ENCODE measurements at regions not wholly inside any gene's neighbourhood (a gene's known extent, or its start where the extent isn't known, plus 50 kb on each side); places are given as distances from the start of the nearest gene placed in this dataset.

DNA sequence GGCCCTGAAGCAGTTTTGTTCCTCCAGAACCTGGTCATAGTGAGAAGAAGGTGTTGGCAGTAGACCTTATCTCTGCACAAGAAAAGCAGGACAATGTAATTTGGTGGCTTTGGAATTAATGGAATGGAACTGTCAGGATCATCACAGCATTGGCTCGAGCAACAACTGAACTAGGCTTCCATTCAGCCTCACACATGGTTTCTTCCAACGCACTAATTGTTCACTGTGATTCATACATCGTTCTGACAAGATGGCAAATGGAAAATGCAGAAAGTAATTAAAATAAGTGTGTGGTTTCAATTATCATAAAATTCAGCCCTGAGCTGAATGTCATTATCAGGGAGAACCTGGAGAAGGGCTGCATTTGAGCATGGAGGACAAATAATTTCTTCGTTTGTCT lies 80.6 kb downstream of the MFSD1 start:
- H3K27me3 Mint-ChIP-seq = peaks cover 0 to 2% of the 10 kb centered on the region in 2 donors
- H3K27me3 ChIP-seq (ENCODE audit: insufficient read depth, low read length) = no peaks in the 10 kb centered on the region
- no peak for DNase-seq
- ChIA-PET CTCF (ENCODE audit: partially characterized antibody) (no interaction called here), POLR2A (ENCODE audit: partially characterized antibody) (no interaction called here)
- H3K27ac ChIP-seq (ENCODE audit: low read depth, low read length) = no peak overlapping the region
- no peaks in the 10 kb centered on the region for H3K4me1 Mint-ChIP-seq
- intact Hi-C loops (cut with micrococcal nuclease) = no loop called here
- peaks cover 3 to 23% (median 15%) of the 10 kb centered on the region in 8 donors for H3K9me3 Mint-ChIP-seq
- H3K36me3 Mint-ChIP-seq = peaks cover 0 to 8% of the 10 kb centered on the region in 2 donors
- H3K36me3 ChIP-seq (ENCODE audit: insufficient read depth, low read length) = no peaks in the 10 kb centered on the region
- H3K9me3 ChIP-seq (ENCODE audit: control insufficient read depth in 1 of 2, low read length in 2 of 2) = no peaks in the 10 kb centered on the region
- no peak overlapping the region for H3K27ac Mint-ChIP-seq
- H3K4me3 ChIP-seq (ENCODE audit: low read length in 2 of 2) = no peak overlapping the region
- no peaks in the 10 kb centered on the region for H3K4me1 ChIP-seq (ENCODE audit: insufficient read depth, low read length)
- no peak overlapping the region for H3K4me3 Mint-ChIP-seq

DNA sequence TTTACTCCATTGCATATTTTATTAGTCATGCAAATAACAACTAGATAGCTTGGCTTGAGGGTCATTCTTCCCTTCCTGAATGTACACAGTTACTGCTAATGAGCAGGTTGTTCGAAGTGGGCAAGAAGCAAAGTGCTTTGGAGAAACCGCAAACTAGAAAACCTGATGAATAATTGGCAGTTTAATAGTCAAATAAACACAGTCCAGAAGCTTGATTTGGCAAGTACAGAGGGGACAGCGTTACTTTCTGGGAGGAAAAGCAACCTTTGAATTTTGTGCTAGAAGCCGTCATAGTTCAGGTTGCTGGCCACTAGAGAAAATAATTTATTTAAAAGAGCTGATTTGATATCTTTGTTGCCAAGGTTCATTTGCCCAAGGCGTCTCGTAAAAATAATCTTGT lies 94.9 kb downstream of the MFSD1 start:
- DNase-seq = no peak
- no peaks in the 10 kb centered on the region for H3K4me1 Mint-ChIP-seq
- CTCF ChIA-PET (ENCODE audit: partially characterized antibody) = no interaction called here
- H3K27ac Mint-ChIP-seq = no peak overlapping the region
- no peaks in the 10 kb centered on the region for H3K9me3 Mint-ChIP-seq
- H3K36me3 Mint-ChIP-seq = no peaks in the 10 kb centered on the region
- POLR2A ChIA-PET (ENCODE audit: partially characterized antibody) = no interaction called here
- H3K27me3 Mint-ChIP-seq = no peaks in the 10 kb centered on the region
- Histone ChIP-seq H3K27ac (ENCODE audit: low read depth, low read length) (no peak overlapping the region), H3K9me3 (ENCODE audit: control insufficient read depth in 1 of 2, low read length in 2 of 2) (no peaks in the 10 kb centered on the region), H3K4me1 (ENCODE audit: insufficient read depth, low read length) (no peaks in the 10 kb centered on the region), H3K27me3 (ENCODE audit: insufficient read depth, low read length) (no peaks in the 10 kb centered on the region), H3K4me3 (ENCODE audit: low read length in 2 of 2) (no peak overlapping the region), H3K36me3 (ENCODE audit: insufficient read depth, low read length) (no peaks in the 10 kb centered on the region)
- no peak overlapping the region for H3K4me3 Mint-ChIP-seq
- intact Hi-C loops (cut with micrococcal nuclease) = no loop called here

DNA sequence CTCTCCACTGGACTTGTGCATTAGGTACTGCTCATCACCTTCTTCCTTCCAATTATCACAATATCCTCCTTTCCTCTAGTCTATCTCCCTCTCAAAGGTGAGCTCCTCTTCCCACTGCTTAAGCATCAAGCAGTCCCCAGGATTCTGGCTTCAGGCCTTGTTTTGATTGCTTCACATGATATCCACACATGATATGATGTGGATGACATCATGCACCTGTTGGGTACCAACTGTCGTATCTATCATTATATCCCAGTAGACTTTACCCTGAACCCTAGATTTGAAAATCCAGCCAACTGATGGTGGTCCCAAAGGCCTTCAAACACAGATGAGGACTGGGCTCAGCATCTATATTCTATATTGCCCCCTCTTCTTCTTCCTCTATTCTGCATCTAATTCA lies 104.9 kb downstream of the MFSD1 start:
- Histone ChIP-seq H3K4me3 (ENCODE audit: low read length in 2 of 2) (no peak overlapping the region), H3K27ac (ENCODE audit: low read depth, low read length) (no peak overlapping the region), H3K36me3 (ENCODE audit: insufficient read depth, low read length) (no peaks in the 10 kb centered on the region), H3K9me3 (ENCODE audit: control insufficient read depth in 1 of 2, low read length in 2 of 2) (no peaks in the 10 kb centered on the region), H3K4me1 (ENCODE audit: insufficient read depth, low read length) (no peaks in the 10 kb centered on the region), H3K27me3 (ENCODE audit: insufficient read depth, low read length) (no peaks in the 10 kb centered on the region)
- Mint-ChIP-seq H3K4me1 (no peaks in the 10 kb centered on the region), H3K27ac (no peak overlapping the region), H3K36me3 (no peaks in the 10 kb centered on the region), H3K4me3 (no peak overlapping the region), H3K27me3 (peaks cover 2 to 8% of the 10 kb centered on the region in 2 donors), H3K9me3 (no peaks in the 10 kb centered on the region)
- no peak for DNase-seq
- POLR2A ChIA-PET (ENCODE audit: partially characterized antibody) = no interaction called here
- CTCF ChIA-PET (ENCODE audit: partially characterized antibody) = no interaction called here
- intact Hi-C loops (cut with micrococcal nuclease) = no loop called here

DNA sequence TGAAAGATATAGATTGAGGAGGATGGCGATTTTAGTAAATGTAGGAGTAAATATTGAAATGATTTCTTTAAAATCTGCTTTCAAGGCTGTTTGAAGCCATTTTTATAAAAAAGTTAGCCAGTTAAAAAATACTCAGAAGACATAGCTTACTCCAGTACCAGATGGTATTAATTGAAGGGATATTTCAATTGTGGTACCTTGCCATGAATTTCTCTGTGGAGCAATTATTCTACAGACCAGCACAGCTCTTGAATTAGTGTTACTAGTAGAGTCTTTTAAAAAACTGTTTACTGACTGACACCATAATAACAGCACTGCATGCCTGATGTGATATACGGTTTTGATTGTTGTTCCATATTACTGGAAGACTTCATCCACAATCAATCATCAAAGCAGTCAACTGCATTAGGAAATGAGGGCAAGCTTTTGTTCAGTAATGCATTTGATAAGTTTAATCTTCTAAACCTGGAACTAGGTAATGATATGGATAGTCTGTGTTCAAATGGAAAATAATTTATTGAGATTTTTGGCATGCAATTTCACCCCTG lies 106.4 kb downstream of the MFSD1 start:
- Mint-ChIP-seq H3K9me3 (no peaks in the 10 kb centered on the region), H3K4me1 (no peaks in the 10 kb centered on the region), H3K4me3 (no peak overlapping the region), H3K27me3 (peaks cover 5 to 7% of the 10 kb centered on the region in 2 donors), H3K27ac (no peak overlapping the region), H3K36me3 (no peaks in the 10 kb centered on the region)
- Histone ChIP-seq H3K27ac (ENCODE audit: low read depth, low read length) (no peak overlapping the region), H3K9me3 (ENCODE audit: control insufficient read depth in 1 of 2, low read length in 2 of 2) (no peaks in the 10 kb centered on the region), H3K36me3 (ENCODE audit: insufficient read depth, low read length) (no peaks in the 10 kb centered on the region), H3K4me1 (ENCODE audit: insufficient read depth, low read length) (no peaks in the 10 kb centered on the region), H3K27me3 (ENCODE audit: insufficient read depth, low read length) (no peaks in the 10 kb centered on the region), H3K4me3 (ENCODE audit: low read length in 2 of 2) (no peak overlapping the region)
- intact Hi-C loops (cut with micrococcal nuclease) = no loop called here
- DNase-seq = no peak
- CTCF ChIA-PET (ENCODE audit: partially characterized antibody) = interaction anchor here (0.7 kb wide), 1 partner anchor 11 kb away, joined by 3 read pairs; no protein-coding TSS in a partner anchor
- POLR2A ChIA-PET (ENCODE audit: partially characterized antibody) = no interaction called here

DNA sequence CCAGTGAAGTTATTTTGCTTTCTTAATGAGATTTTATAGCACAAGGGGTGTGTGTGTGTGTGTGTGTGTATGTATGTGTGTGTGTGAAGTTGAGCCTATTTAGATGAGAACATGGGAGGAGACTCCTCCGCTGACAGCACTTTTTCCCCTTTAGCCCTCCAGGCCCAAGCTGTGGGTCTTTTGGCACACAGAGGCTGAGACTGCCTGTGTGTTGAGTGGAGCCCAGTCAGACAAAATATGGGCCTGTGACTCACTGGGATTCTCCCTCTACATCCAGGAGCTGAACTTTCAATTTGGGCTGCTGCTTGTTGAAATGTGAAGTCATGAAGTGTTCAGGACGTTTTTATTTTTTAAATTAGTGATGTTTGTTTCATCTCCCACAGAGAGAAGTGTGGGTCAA lies 108.0 kb downstream of the MFSD1 start:
- ChIA-PET POLR2A (ENCODE audit: partially characterized antibody) (no interaction called here), CTCF (ENCODE audit: partially characterized antibody) (no interaction called here)
- no peak overlapping the region for H3K27ac ChIP-seq (ENCODE audit: low read depth, low read length)
- no peaks in the 10 kb centered on the region for H3K4me1 Mint-ChIP-seq
- peaks cover 6 to 7% of the 10 kb centered on the region in 2 donors for H3K27me3 Mint-ChIP-seq
- intact Hi-C loops (cut with micrococcal nuclease) = no loop called here
- H3K4me3 Mint-ChIP-seq = no peak overlapping the region
- H3K27ac Mint-ChIP-seq = no peak overlapping the region
- DNase-seq = no peak
- H3K4me1 ChIP-seq (ENCODE audit: insufficient read depth, low read length) = no peaks in the 10 kb centered on the region
- H3K27me3 ChIP-seq (ENCODE audit: insufficient read depth, low read length) = no peaks in the 10 kb centered on the region
- H3K9me3 Mint-ChIP-seq = no peaks in the 10 kb centered on the region
- no peak overlapping the region for H3K4me3 ChIP-seq (ENCODE audit: low read length in 2 of 2)
- no peaks in the 10 kb centered on the region for H3K36me3 Mint-ChIP-seq
- no peaks in the 10 kb centered on the region for H3K9me3 ChIP-seq (ENCODE audit: control insufficient read depth in 1 of 2, low read length in 2 of 2)
- no peaks in the 10 kb centered on the region for H3K36me3 ChIP-seq (ENCODE audit: insufficient read depth, low read length)

DNA sequence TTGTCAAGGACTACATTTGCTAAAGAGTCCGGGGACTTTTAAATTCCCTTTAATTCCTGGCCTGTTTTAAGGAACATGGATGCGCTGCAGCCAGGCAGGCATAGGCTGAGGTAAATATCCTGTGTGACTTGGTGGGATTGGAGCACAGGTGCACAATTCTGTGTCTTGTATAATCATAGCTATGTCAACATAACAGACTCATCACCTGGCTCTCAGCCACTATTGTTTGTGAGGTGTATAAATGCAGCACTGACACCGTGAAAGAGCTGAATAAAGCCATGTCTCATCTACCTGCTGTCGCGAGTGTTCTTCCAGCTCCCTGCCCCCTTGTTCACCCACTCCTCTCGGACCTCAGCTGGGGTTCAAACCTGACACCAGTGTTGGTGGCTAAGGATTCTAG lies 109.7 kb downstream of the MFSD1 start:
- DNase-seq = no peak
- Mint-ChIP-seq H3K4me3 (no peak overlapping the region), H3K36me3 (no peaks in the 10 kb centered on the region), H3K9me3 (no peaks in the 10 kb centered on the region), H3K27ac (no peak overlapping the region), H3K4me1 (no peaks in the 10 kb centered on the region), H3K27me3 (peaks cover 6 to 7% of the 10 kb centered on the region in 2 donors)
- no peaks in the 10 kb centered on the region for H3K36me3 ChIP-seq (ENCODE audit: insufficient read depth, low read length)
- no peaks in the 10 kb centered on the region for H3K9me3 ChIP-seq (ENCODE audit: control insufficient read depth in 1 of 2, low read length in 2 of 2)
- ChIA-PET POLR2A (ENCODE audit: partially characterized antibody) (no interaction called here), CTCF (ENCODE audit: partially characterized antibody) (no interaction called here)
- intact Hi-C loops (cut with micrococcal nuclease) = no loop called here
- H3K27ac ChIP-seq (ENCODE audit: low read depth, low read length) = no peak overlapping the region
- no peaks in the 10 kb centered on the region for H3K4me1 ChIP-seq (ENCODE audit: insufficient read depth, low read length)
- no peak overlapping the region for H3K4me3 ChIP-seq (ENCODE audit: low read length in 2 of 2)
- no peaks in the 10 kb centered on the region for H3K27me3 ChIP-seq (ENCODE audit: insufficient read depth, low read length)

DNA sequence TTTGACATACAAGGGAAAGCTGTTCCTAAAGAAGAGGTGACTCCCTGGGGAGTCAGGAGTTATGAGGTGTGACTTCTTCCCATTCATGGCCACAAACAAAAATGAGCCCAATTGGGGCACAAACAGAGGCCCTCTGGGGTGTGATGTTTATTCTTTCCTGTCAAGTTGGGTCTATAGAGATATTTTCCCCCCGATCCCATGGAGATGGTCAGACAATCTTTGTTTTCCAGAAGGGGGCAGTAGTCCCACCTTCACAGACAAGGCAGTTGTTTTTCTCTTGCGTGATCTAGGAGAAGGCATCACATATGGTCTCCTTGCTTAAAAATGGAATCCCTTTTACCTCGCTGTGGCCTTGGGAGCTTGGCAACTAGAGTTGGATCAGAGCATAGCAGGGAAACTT lies 110.3 kb downstream of the MFSD1 start:
- intact Hi-C loops (cut with micrococcal nuclease) = no loop called here
- no peaks in the 10 kb centered on the region for H3K9me3 Mint-ChIP-seq
- Histone ChIP-seq H3K27ac (ENCODE audit: low read depth, low read length) (no peak overlapping the region), H3K9me3 (ENCODE audit: control insufficient read depth in 1 of 2, low read length in 2 of 2) (no peaks in the 10 kb centered on the region), H3K4me3 (ENCODE audit: low read length in 2 of 2) (no peak overlapping the region), H3K27me3 (ENCODE audit: insufficient read depth, low read length) (no peaks in the 10 kb centered on the region), H3K4me1 (ENCODE audit: insufficient read depth, low read length) (no peaks in the 10 kb centered on the region), H3K36me3 (ENCODE audit: insufficient read depth, low read length) (no peaks in the 10 kb centered on the region)
- no peak for DNase-seq
- no peaks in the 10 kb centered on the region for H3K4me1 Mint-ChIP-seq
- ChIA-PET POLR2A (ENCODE audit: partially characterized antibody) (no interaction called here), CTCF (ENCODE audit: partially characterized antibody) (no interaction called here)
- peaks cover 3 to 6% of the 10 kb centered on the region in 2 donors for H3K27me3 Mint-ChIP-seq
- H3K36me3 Mint-ChIP-seq = no peaks in the 10 kb centered on the region
- no peak overlapping the region for H3K27ac Mint-ChIP-seq
- no peak overlapping the region for H3K4me3 Mint-ChIP-seq

DNA sequence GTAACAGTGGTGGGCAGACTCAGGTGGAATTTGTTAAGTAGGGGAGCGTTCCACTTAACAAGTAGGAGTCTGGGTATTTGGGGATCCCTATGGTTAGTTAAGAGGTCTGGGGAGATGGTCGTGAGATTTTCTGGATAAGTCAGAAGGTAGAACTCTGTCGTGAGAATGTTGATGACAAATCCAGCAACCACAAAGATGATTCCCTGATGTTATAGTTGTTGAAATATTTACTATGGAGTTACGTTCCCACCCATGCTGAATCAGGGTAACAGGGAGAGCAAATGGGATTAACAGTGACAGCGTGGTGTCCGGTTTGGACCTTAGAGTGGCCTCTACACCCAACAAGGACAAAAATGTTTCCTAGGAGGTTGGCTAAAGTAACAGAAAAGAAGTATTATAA lies 110.8 kb downstream of the MFSD1 start:
- no peak overlapping the region for H3K4me3 Mint-ChIP-seq
- H3K27me3 Mint-ChIP-seq = peaks cover 2 to 6% of the 10 kb centered on the region in 2 donors
- H3K27ac Mint-ChIP-seq = no peak overlapping the region
- Histone ChIP-seq H3K36me3 (ENCODE audit: insufficient read depth, low read length) (no peaks in the 10 kb centered on the region), H3K4me1 (ENCODE audit: insufficient read depth, low read length) (no peaks in the 10 kb centered on the region), H3K27me3 (ENCODE audit: insufficient read depth, low read length) (no peaks in the 10 kb centered on the region), H3K9me3 (ENCODE audit: control insufficient read depth in 1 of 2, low read length in 2 of 2) (no peaks in the 10 kb centered on the region), H3K27ac (ENCODE audit: low read depth, low read length) (no peak overlapping the region), H3K4me3 (ENCODE audit: low read length in 2 of 2) (no peak overlapping the region)
- intact Hi-C loops (cut with micrococcal nuclease) = no loop called here
- no peaks in the 10 kb centered on the region for H3K4me1 Mint-ChIP-seq
- ChIA-PET CTCF (ENCODE audit: partially characterized antibody) (no interaction called here), POLR2A (ENCODE audit: partially characterized antibody) (no interaction called here)
- DNase-seq = no peak
- no peaks in the 10 kb centered on the region for H3K36me3 Mint-ChIP-seq
- no peaks in the 10 kb centered on the region for H3K9me3 Mint-ChIP-seq

Measured in CD4-positive, alpha-beta memory T cell (primary cell).